ENCODE measurements at regions not wholly inside any gene's neighbourhood (a gene's known extent, or its start where the extent isn't known, plus 50 kb on each side); places are given as distances from the start of the nearest gene placed in this dataset.

DNA sequence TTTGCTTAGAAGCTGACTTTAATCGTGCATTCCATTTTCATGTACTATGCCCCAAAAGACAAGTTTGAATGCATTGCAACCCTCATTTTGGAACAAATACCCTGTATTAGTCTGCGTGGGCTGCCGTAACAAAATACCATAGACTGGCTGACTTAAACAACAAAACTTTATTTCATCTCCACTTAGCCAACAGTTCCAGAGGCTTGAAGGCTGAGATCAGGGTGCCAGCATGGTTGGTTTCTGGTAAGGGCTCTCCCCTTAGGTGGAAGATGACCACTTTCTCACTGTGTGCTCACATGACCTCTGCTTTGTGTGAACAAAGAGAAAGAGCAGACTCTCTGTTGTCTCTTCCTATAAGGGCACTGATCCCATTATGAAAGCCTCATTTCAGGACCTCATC lies 431.7 kb upstream of the MAP3K7 start:
- TF ChIP-seq, protein P1, sequence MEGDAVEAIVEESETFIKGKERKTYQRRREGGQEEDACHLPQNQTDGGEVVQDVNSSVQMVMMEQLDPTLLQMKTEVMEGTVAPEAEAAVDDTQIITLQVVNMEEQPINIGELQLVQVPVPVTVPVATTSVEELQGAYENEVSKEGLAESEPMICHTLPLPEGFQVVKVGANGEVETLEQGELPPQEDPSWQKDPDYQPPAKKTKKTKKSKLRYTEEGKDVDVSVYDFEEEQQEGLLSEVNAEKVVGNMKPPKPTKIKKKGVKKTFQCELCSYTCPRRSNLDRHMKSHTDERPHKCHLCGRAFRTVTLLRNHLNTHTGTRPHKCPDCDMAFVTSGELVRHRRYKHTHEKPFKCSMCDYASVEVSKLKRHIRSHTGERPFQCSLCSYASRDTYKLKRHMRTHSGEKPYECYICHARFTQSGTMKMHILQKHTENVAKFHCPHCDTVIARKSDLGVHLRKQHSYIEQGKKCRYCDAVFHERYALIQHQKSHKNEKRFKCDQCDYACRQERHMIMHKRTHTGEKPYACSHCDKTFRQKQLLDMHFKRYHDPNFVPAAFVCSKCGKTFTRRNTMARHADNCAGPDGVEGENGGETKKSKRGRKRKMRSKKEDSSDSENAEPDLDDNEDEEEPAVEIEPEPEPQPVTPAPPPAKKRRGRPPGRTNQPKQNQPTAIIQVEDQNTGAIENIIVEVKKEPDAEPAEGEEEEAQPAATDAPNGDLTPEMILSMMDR (IDR thresholded peaks at IDR 0.05; ENCODE audit: insufficient read depth, low read length), result no peak
- TF ChIP-seq, protein P2, sequence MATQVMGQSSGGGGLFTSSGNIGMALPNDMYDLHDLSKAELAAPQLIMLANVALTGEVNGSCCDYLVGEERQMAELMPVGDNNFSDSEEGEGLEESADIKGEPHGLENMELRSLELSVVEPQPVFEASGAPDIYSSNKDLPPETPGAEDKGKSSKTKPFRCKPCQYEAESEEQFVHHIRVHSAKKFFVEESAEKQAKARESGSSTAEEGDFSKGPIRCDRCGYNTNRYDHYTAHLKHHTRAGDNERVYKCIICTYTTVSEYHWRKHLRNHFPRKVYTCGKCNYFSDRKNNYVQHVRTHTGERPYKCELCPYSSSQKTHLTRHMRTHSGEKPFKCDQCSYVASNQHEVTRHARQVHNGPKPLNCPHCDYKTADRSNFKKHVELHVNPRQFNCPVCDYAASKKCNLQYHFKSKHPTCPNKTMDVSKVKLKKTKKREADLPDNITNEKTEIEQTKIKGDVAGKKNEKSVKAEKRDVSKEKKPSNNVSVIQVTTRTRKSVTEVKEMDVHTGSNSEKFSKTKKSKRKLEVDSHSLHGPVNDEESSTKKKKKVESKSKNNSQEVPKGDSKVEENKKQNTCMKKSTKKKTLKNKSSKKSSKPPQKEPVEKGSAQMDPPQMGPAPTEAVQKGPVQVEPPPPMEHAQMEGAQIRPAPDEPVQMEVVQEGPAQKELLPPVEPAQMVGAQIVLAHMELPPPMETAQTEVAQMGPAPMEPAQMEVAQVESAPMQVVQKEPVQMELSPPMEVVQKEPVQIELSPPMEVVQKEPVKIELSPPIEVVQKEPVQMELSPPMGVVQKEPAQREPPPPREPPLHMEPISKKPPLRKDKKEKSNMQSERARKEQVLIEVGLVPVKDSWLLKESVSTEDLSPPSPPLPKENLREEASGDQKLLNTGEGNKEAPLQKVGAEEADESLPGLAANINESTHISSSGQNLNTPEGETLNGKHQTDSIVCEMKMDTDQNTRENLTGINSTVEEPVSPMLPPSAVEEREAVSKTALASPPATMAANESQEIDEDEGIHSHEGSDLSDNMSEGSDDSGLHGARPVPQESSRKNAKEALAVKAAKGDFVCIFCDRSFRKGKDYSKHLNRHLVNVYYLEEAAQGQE (IDR thresholded peaks at IDR 0.05; ENCODE audit: insufficient replicate concordance, low read depth), result no peak
